OCI-LY7 (cell line): ENCODE measurements at regions not wholly inside any gene's neighbourhood (a gene's known extent, or its start where the extent isn't known, plus 50 kb on each side); places are given as distances from the start of the nearest gene placed in this dataset.

Experiments used
- BruUV-seq: library from RNA; stranded (reverse); fragments of 400-500 nt; replicated peaks from 2 replicates; lab custom pipeline; 2021; lab: Mats Ljungman, UMichigan
- CTCF ChIA-PET: fragments of 300-600 bp; sonication (Branson Sonifier 250); formaldehyde crosslinking; loops from one replicate; lab custom pipeline; 2022; ENCODE audit warnings: antibody characterized with exemption; ENCODE audit not compliant: unreplicated experiment; lab: Charles Lee
- POLR2A ChIA-PET: fragments of 300-600 bp; sonication (Branson Sonifier 250); formaldehyde crosslinking; loops from one replicate; lab custom pipeline; 2022; ENCODE audit warnings: antibody characterized with exemption; lab: Charles Lee
- DNase-seq: peaks from one replicate; pipeline ENCODE4 v3.0.0-alpha.2; 2015; ENCODE audit warnings: low spot score
- H2AFZ ChIP-seq: fragments of 200-600 bp; sonication (generic), shearing (Covaris generic); 2 replicates; pipeline ENCODE4 v1.6.1; 2014; ENCODE audit warnings: mild to moderate bottlenecking, antibody characterized with exemption, low read length, moderate library complexity
- H3K27ac ChIP-seq: fragments of 200-600 bp; sonication (generic); 2 replicates; pipeline ENCODE4 v1.5.1; 2014; ENCODE audit warnings: mixed run types, low read depth, mild to moderate bottlenecking, moderate library complexity, low read length, inconsistent platforms; ENCODE audit not compliant: poor library complexity, severe bottlenecking
- H3K36me3 ChIP-seq: fragments of 200-600 bp; sonication (generic); 2 replicates; pipeline ENCODE4 v1.6.1; 2014; ENCODE audit warnings: mild to moderate bottlenecking, antibody characterized with exemption, low read length, moderate library complexity, mixed read lengths; ENCODE audit not compliant: insufficient read depth
- H3K4me1 ChIP-seq: fragments of 200-600 bp; sonication (generic); 2 replicates; pipeline ENCODE4 v1.5.1; 2014; ENCODE audit warnings: mild to moderate bottlenecking, low read length; ENCODE audit not compliant: insufficient read depth, poor library complexity, severe bottlenecking
- H3K4me2 ChIP-seq: fragments of 200-600 bp; sonication (generic); 2 replicates; pipeline ENCODE4 v1.6.1; 2014; ENCODE audit warnings: mild to moderate bottlenecking, low read length
- H3K4me3 ChIP-seq: fragments of 200-600 bp; sonication (generic); 2 replicates; pipeline ENCODE4 v1.5.1; 2014; ENCODE audit warnings: mild to moderate bottlenecking, low read depth, low read length; ENCODE audit not compliant: poor library complexity, severe bottlenecking
- H3K79me2 ChIP-seq: fragments of 200-600 bp; sonication (generic); 2 replicates; pipeline ENCODE4 v1.6.1; 2016; ENCODE audit warnings: low read depth, mild to moderate bottlenecking, low read length, moderate library complexity, mixed read lengths; ENCODE audit not compliant: insufficient read depth
- H3K9me2 ChIP-seq: fragments of 200-600 bp; sonication (generic); 2 replicates; pipeline ENCODE4 v1.6.1; 2016; ENCODE audit warnings: mild to moderate bottlenecking, low read length, mixed read lengths; ENCODE audit not compliant: insufficient read depth
- H3K9me3 ChIP-seq: fragments of 200-600 bp; sonication (generic); 2 replicates; pipeline ENCODE4 v1.6.1; 2014; ENCODE audit warnings: mild to moderate bottlenecking, mixed run types, low read length, mixed read lengths
- H4K20me1 ChIP-seq: fragments of 200-600 bp; sonication (generic); 2 replicates; pipeline ENCODE4 v1.6.1; 2014; ENCODE audit warnings: mild to moderate bottlenecking, antibody characterized with exemption, low read length, moderate library complexity, mixed read lengths; ENCODE audit not compliant: insufficient read depth
- EZH2phosphoT487 ChIP-seq: fragments of 200-600 bp; sonication (generic); IDR thresholded peaks from 2 replicates; pipeline ENCODE4 v1.6.1; 2018; ENCODE audit warnings: low read depth, borderline replicate concordance, mild to moderate bottlenecking, mixed run types, antibody characterized with exemption, low read length, moderate library complexity, mixed read lengths
- intact Hi-C: fragments of 100-400 bp; cut with micrococcal nuclease; formaldehyde crosslinking; loops from one replicate; pipeline ENCODE4 v1.10.0; 2022; ENCODE audit not compliant: unreplicated experiment
- TF ChIP-seq, protein P1 (sequence below): fragments of 200-600 bp; sonication (generic); conservative IDR thresholded peaks from 2 replicates; pipeline ENCODE4 v1.5.1; 2014; ENCODE audit warnings: mild to moderate bottlenecking, antibody characterized with exemption, low read length, moderate library complexity, mixed read lengths

DNA sequence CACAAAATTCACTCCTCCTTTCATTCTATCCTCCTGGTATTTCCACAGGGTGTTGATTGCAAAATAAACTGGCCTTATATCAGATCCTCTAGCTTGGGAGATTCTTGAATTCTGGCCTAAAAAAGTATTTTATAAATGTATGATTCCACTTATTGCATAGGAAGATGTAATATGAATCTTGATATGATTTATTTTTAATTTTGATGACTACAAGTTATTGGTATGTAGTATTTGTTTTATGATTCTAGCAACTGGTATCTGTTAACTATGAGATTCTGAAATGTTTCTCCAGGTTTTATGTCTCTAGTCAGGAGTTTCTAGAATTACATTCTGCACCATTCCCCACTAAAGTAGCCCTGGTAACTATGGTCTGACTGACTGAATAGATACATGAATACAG is 373.9 kb upstream of the C11orf87 start:
- Histone ChIP-seq H3K36me3 (no peaks in the 10 kb centered on the region), H3K79me2 (no peaks in the 10 kb centered on the region), H3K4me1 (no peaks in the 10 kb centered on the region), H3K4me3 (no peak overlapping the region), H3K27ac (no peak overlapping the region), H4K20me1 (no peaks in the 10 kb centered on the region), H3K9me3 (no peaks in the 10 kb centered on the region), H3K9me2 (no peaks in the 10 kb centered on the region), H3K4me2 (no peak overlapping the region), H2AFZ (no peak overlapping the region)
- no peak for DNase-seq
- intact Hi-C loops = no loop called here
- POLR2A ChIA-PET = interaction anchor here (0.5 to 0.6 kb wide), 2 partner anchors 651 to 1691 kb away, joined by 3 read pairs; no protein-coding TSS in a partner anchor
- TF ChIP-seq, protein P1, sequence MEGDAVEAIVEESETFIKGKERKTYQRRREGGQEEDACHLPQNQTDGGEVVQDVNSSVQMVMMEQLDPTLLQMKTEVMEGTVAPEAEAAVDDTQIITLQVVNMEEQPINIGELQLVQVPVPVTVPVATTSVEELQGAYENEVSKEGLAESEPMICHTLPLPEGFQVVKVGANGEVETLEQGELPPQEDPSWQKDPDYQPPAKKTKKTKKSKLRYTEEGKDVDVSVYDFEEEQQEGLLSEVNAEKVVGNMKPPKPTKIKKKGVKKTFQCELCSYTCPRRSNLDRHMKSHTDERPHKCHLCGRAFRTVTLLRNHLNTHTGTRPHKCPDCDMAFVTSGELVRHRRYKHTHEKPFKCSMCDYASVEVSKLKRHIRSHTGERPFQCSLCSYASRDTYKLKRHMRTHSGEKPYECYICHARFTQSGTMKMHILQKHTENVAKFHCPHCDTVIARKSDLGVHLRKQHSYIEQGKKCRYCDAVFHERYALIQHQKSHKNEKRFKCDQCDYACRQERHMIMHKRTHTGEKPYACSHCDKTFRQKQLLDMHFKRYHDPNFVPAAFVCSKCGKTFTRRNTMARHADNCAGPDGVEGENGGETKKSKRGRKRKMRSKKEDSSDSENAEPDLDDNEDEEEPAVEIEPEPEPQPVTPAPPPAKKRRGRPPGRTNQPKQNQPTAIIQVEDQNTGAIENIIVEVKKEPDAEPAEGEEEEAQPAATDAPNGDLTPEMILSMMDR = no peak
- TF ChIP-seq EZH2phosphoT487 = no peak
- no TSS peak for BruUV-seq
- CTCF ChIA-PET = no interaction called here

- Histone ChIP-seq H3K4me2 (no peak overlapping the region), H3K9me2 (no peaks in the 10 kb centered on the region), H3K4me1 (no peaks in the 10 kb centered on the region), H3K9me3 (no peaks in the 10 kb centered on the region), H3K36me3 (no peaks in the 10 kb centered on the region), H3K4me3 (no peak overlapping the region), H4K20me1 (no peaks in the 10 kb centered on the region), H2AFZ (no peak overlapping the region), H3K79me2 (no peaks in the 10 kb centered on the region), H3K27ac (no peak overlapping the region)
- ChIA-PET CTCF (no interaction called here), POLR2A (interaction anchor here (0.6 to 1.0 kb wide), 2 partner anchors 8 to 784 kb away, joined by 4 to 7 read pairs; no protein-coding TSS in a partner anchor)
- intact Hi-C loops = no loop called here
- no peak for DNase-seq
- BruUV-seq = no TSS peak
- TF ChIP-seq, protein P1 = no peak
- TF ChIP-seq EZH2phosphoT487 = no peak
These were observed 370.8 kb upstream of the C11orf87 start for GRCh38 chr11:109051200-109051599.

DNA sequence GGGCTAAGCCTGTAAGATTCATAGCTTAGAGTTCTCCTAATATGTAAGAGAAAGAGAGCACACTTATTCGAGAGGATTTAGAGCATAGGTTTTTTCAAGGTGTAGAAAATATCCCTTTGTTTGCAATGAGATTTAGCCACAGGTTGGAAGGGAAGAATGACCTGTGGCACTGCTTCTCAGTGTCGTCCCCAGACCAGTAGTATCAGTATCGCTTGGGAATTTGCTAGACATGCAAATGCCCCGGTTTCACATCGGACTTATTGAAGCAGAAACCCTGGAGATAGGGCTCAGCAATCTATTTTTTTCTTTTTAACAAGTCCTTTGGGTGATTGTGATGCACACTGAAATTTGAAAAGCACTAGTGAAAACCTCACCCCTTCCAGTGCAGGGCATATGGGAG is 362.6 kb upstream of the C11orf87 start:
- no peaks in the 10 kb centered on the region for H3K9me3 ChIP-seq
- intact Hi-C loops = no loop called here
- POLR2A ChIA-PET = interaction anchor here (0.6 to 1.5 kb wide), 3 partner anchors 8 to 339 kb away, joined by 3 to 4 read pairs (median 3); no protein-coding TSS in a partner anchor
- no peaks in the 10 kb centered on the region for H3K79me2 ChIP-seq
- H2AFZ ChIP-seq = no peak overlapping the region
- H3K4me2 ChIP-seq = no peak overlapping the region
- no TSS peak for BruUV-seq
- no peaks in the 10 kb centered on the region for H3K36me3 ChIP-seq
- no peaks in the 10 kb centered on the region for H4K20me1 ChIP-seq
- no peak overlapping the region for H3K4me3 ChIP-seq
- TF ChIP-seq, protein P1 = no peak
- no peak for TF ChIP-seq EZH2phosphoT487
- H3K9me2 ChIP-seq = no peaks in the 10 kb centered on the region
- DNase-seq = no peak
- H3K27ac ChIP-seq = no peak overlapping the region
- CTCF ChIA-PET = no interaction called here
- H3K4me1 ChIP-seq = no peaks in the 10 kb centered on the region
